PC-3 (cell line): ENCODE measurements at regions not wholly inside any gene's neighbourhood (a gene's known extent, or its start where the extent isn't known, plus 50 kb on each side); places are given as distances from the start of the nearest gene placed in this dataset.

ENCODE experiments used
- ATAC-seq: fragments of 200-7000 bp; cut with Tn5 transposase; 2 replicates; pipeline ENCODE4 v1.9.1; 2020; ENCODE audit warnings: mild to moderate bottlenecking, moderate library complexity
- BruUV-seq: library from RNA; stranded (reverse); fragments of 400-500 nt; replicated peaks from 2 replicates; lab custom pipeline; 2021; lab: Mats Ljungman, UMichigan
- CTCF ChIA-PET: fragments of 300-600 bp; sonication (Branson Sonifier 250); formaldehyde crosslinking; loops from one replicate; lab custom pipeline; 2022; ENCODE audit warnings: antibody characterized with exemption; lab: Charles Lee
- POLR2A ChIA-PET: fragments of 300-600 bp; sonication (Branson Sonifier 250); formaldehyde crosslinking; loops from one replicate; lab custom pipeline; 2022; ENCODE audit warnings: antibody characterized with exemption; ENCODE audit not compliant: unreplicated experiment; lab: Charles Lee
- DNase-seq: peaks from one replicate; pipeline ENCODE4 v3.0.0-alpha.2; 2015
- H2AFZ ChIP-seq: fragments of 300-600 bp; sonication (generic); 2 replicates; pipeline ENCODE4 v1.6.0; 2016; ENCODE audit warnings: antibody characterized with exemption, low read length
- H3F3A ChIP-seq: fragments of 300-600 bp; sonication (generic); one replicate; pipeline ENCODE4 v1.6.0; 2017; ENCODE audit warnings: antibody characterized with exemption, low read length, control low read depth, mild to moderate bottlenecking; ENCODE audit not compliant: unreplicated experiment
- H3K27ac ChIP-seq: fragments of 300-600 bp; sonication (generic); 2 replicates; pipeline ENCODE4 v1.5.1; 2016; ENCODE audit warnings: mild to moderate bottlenecking, low read length
- H3K27me3 ChIP-seq: fragments of 300-600 bp; sonication (generic); 2 replicates; pipeline ENCODE4 v1.6.1; 2016; ENCODE audit warnings: low read length, mixed read lengths
- H3K36me3 ChIP-seq: fragments of 300-600 bp; sonication (generic); 2 replicates; pipeline ENCODE4 v1.6.1; 2016; ENCODE audit warnings: low read depth, mixed run types, low read length, mixed read lengths
- H3K4me1 ChIP-seq: fragments of 300-600 bp; sonication (generic); 2 replicates; pipeline ENCODE4 v1.5.1; 2016; ENCODE audit warnings: low read length; ENCODE audit not compliant: insufficient read depth
- H3K4me2 ChIP-seq: fragments of 300-600 bp; sonication (generic); 2 replicates; pipeline ENCODE4 v1.6.0; 2016; ENCODE audit warnings: low read length
- H3K4me3 ChIP-seq: fragments of 300-600 bp; sonication (generic); 2 replicates; pipeline ENCODE4 v1.5.1; 2016; ENCODE audit warnings: mild to moderate bottlenecking, low read length, mixed read lengths
- H3K79me2 ChIP-seq: fragments of 300-600 bp; sonication (generic); 2 replicates; pipeline ENCODE4 v1.6.1; 2017; ENCODE audit warnings: low read length, mixed read lengths
- H3K9ac ChIP-seq: fragments of 300-600 bp; sonication (generic); 2 replicates; pipeline ENCODE4 v1.6.0; 2016; ENCODE audit warnings: mild to moderate bottlenecking, low read length
- H3K9me2 ChIP-seq: fragments of 300-600 bp; sonication (generic); replicated peaks from 2 replicates; pipeline ENCODE4 v1.6.1; 2016; ENCODE audit warnings: mixed run types, low read length, mixed read lengths
- H3K9me3 ChIP-seq: fragments of 300-600 bp; sonication (generic); 2 replicates; pipeline ENCODE4 v1.6.1; 2016; ENCODE audit warnings: low read length, mixed read lengths
- H4K20me1 ChIP-seq: fragments of 300-600 bp; sonication (generic); 2 replicates; pipeline ENCODE4 v1.6.1; 2016; ENCODE audit warnings: low read length, mixed read lengths
- CTCF ChIP-seq: fragments of 300-600 bp; sonication (generic); conservative IDR thresholded peaks from 2 replicates; pipeline ENCODE4 v1.5.1; 2017; ENCODE audit warnings: antibody characterized with exemption, low read depth, mild to moderate bottlenecking, low read length
- EZH2 ChIP-seq: fragments of 300-600 bp; sonication (generic); IDR thresholded peaks from one replicate; pipeline ENCODE4 v1.6.1; 2017; ENCODE audit warnings: antibody characterized with exemption, mild to moderate bottlenecking, low read length; ENCODE audit not compliant: unreplicated experiment
- EZH2phosphoT487 ChIP-seq: fragments of 300-600 bp; sonication (generic); IDR thresholded peaks from 2 replicates; pipeline ENCODE4 v1.6.1; 2018; ENCODE audit warnings: mild to moderate bottlenecking, antibody characterized with exemption, low read length, borderline replicate concordance
- intact Hi-C: fragments of 100-400 bp; cut with micrococcal nuclease; formaldehyde crosslinking; loops from 2 replicates; pipeline ENCODE4 v1.9.0; 2023

DNA sequence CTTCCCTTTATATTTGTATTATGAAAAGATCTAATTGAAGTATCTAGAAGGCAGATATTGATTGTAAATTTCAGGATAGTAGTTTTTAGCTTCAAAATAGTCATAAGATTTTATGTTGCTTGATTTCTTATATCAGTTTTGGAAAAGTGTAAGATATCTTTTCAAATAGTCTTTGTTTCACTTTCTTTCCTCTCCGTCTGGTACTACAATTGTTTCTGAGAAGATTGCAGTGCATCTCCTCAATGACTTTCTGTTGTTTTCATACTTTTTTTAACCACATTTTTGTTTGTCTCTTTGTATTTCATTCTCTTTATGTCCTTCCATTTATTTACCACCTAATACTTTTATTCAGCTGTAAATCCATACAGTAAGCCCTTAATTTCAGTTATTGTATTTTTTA lies 964.6 kb upstream of the B3GALT2 start:
- CTCF ChIA-PET = no interaction called here

DNA sequence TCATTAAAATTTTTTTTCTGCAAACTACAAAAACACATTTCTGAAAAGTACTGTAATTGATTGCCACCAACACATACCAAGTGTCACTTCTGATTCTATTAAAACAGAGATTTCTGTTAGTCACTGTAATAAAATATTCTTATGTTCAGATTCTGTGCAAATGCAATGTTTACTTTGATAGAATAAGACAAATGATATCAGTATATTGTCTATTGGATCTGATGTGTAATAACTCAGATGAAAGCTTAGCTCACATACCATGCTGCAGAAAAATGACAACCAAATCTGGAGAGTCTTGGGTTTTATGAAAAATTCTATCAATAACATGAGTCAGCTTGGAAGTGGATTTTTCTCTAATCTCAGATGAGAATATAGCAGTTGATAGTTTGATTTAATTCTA lies 963.8 kb upstream of the B3GALT2 start:
- no peaks in the 10 kb centered on the region for H3F3A ChIP-seq
- H3K9ac ChIP-seq = no peak overlapping the region
- ChIA-PET POLR2A (no interaction called here), CTCF (no interaction called here)
- intact Hi-C loops = no loop called here
- no peaks in the 10 kb centered on the region for H3K9me2 ChIP-seq
- H3K79me2 ChIP-seq = no peaks in the 10 kb centered on the region
- no peak for DNase-seq
- H3K27ac ChIP-seq = no peak overlapping the region
- no peaks in the 10 kb centered on the region for H3K4me1 ChIP-seq
- no TSS peak for BruUV-seq
- TF ChIP-seq CTCF (no peak), EZH2phosphoT487 (no peak), EZH2 (no peak)
- H3K4me2 ChIP-seq = no peak overlapping the region
- no peaks in the 10 kb centered on the region for H3K36me3 ChIP-seq
- H3K27me3 ChIP-seq = no peaks in the 10 kb centered on the region
- H3K9me3 ChIP-seq = no peaks in the 10 kb centered on the region
- no peaks in the 10 kb centered on the region for H4K20me1 ChIP-seq
- H3K4me3 ChIP-seq = no peak overlapping the region
- no peak for ATAC-seq
- no peak overlapping the region for H2AFZ ChIP-seq

More for the DNA sequence above, 964.6 kb upstream of the B3GALT2 start:
- Histone ChIP-seq H3K27ac (no peak overlapping the region), H4K20me1 (no peaks in the 10 kb centered on the region), H3K9ac (no peak overlapping the region), H3K36me3 (no peaks in the 10 kb centered on the region), H3K4me1 (no peaks in the 10 kb centered on the region), H3K79me2 (no peaks in the 10 kb centered on the region), H3K27me3 (no peaks in the 10 kb centered on the region), H3F3A (no peaks in the 10 kb centered on the region), H3K9me3 (no peaks in the 10 kb centered on the region), H2AFZ (no peak overlapping the region), H3K9me2 (no peaks in the 10 kb centered on the region), H3K4me2 (no peak overlapping the region), H3K4me3 (no peak overlapping the region)
- intact Hi-C loops = no loop called here
- ATAC-seq = no peak
- POLR2A ChIA-PET = no interaction called here
- no TSS peak for BruUV-seq
- DNase-seq = no peak
- TF ChIP-seq EZH2phosphoT487 (no peak), CTCF (no peak), EZH2 (no peak)

DNA sequence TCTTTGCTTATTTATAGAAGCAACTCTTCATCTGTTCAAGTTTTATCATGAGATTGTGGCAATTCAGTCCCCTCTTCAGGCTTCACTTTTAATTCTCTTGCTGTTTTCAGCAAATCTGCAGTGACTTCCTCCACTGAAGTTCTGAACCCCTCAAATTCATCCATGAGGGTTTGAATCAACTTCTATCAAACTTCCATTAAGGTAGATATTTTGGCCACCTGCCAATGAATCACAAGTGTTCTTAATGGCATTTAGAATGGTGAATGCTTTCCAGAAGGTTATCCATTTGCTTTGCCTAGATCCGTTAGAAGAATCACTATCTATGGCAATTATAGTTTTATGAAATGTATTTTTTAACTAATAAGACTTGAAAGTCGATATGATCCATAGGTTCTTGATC lies 946.7 kb upstream of the B3GALT2 start:
- Histone ChIP-seq H3K4me1 (no peaks in the 10 kb centered on the region), H3K27me3 (no peaks in the 10 kb centered on the region), H3K9ac (no peak overlapping the region), H2AFZ (no peak overlapping the region), H3K4me2 (no peak overlapping the region), H3K79me2 (no peaks in the 10 kb centered on the region), H3K36me3 (no peaks in the 10 kb centered on the region), H3K9me2 (no peaks in the 10 kb centered on the region), H3K4me3 (no peak overlapping the region), H3K9me3 (no peaks in the 10 kb centered on the region), H3K27ac (no peak overlapping the region), H4K20me1 (no peaks in the 10 kb centered on the region), H3F3A (no peaks in the 10 kb centered on the region)
- POLR2A ChIA-PET = no interaction called here
- no TSS peak for BruUV-seq
- ATAC-seq = no peak
- CTCF ChIA-PET = no interaction called here
- DNase-seq = no peak
- TF ChIP-seq EZH2phosphoT487 (no peak), EZH2 (no peak), CTCF (no peak)
- intact Hi-C loops = no loop called here
